ENCODE measurements at regions not wholly inside any gene's neighbourhood (a gene's known extent, or its start where the extent isn't known, plus 50 kb on each side); places are given as distances from the start of the nearest gene placed in this dataset.

GRCh38 chr13:80642641-80643040, 301.7 kb upstream of the SPRY2 start:
- TF ChIP-seq ZFP3 (tag by site-specific recombination; IDR thresholded peaks at IDR 0.05; ENCODE audit: low read depth), result no peak
- TF ChIP-seq, protein P1, sequence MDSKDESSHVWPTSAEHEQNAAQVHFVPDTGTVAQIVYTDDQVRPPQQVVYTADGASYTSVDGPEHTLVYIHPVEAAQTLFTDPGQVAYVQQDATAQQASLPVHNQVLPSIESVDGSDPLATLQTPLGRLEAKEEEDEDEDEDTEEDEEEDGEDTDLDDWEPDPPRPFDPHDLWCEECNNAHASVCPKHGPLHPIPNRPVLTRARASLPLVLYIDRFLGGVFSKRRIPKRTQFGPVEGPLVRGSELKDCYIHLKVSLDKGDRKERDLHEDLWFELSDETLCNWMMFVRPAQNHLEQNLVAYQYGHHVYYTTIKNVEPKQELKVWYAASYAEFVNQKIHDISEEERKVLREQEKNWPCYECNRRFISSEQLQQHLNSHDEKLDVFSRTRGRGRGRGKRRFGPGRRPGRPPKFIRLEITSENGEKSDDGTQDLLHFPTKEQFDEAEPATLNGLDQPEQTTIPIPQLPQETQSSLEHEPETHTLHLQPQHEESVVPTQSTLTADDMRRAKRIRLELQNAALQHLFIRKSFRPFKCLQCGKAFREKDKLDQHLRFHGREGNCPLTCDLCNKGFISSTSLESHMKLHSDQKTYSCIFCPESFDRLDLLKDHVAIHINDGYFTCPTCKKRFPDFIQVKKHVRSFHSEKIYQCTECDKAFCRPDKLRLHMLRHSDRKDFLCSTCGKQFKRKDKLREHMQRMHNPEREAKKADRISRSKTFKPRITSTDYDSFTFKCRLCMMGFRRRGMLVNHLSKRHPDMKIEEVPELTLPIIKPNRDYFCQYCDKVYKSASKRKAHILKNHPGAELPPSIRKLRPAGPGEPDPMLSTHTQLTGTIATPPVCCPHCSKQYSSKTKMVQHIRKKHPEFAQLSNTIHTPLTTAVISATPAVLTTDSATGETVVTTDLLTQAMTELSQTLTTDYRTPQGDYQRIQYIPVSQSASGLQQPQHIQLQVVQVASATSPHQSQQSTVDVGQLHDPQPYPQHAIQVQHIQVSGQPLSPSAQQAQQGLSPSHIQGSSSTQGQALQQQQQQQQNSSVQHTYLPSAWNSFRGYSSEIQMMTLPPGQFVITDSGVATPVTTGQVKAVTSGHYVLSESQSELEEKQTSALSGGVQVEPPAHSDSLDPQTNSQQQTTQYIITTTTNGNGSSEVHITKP (tag by site-specific recombination; IDR thresholded peaks at IDR 0.05), result no peak
- TF ChIP-seq ZNF184 (tag by site-specific recombination; IDR thresholded peaks at IDR 0.05), result no peak
- TF ChIP-seq, protein P2, sequence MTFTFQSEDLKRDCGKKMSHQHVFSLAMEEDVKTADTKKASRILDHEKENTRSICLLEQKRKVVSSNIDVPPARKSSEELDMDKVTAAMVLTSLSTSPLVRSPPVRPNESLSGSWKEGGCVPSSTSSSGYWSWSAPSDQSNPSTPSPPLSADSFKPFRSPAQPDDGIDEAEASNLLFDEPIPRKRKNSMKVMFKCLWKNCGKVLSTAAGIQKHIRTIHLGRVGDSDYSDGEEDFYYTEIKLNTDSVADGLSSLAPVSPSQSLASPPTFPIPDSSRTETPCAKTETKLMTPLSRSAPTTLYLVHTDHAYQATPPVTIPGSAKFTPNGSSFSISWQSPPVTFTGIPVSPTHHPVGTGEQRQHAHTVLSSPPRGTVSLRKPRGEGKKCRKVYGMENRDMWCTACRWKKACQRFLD (tag by site-specific recombination; IDR thresholded peaks at IDR 0.05), result no peak
- TF ChIP-seq ZNF416 (tag by site-specific recombination; IDR thresholded peaks at IDR 0.05), result no peak
- no peak for TF ChIP-seq ZNF623 (tag by site-specific recombination; IDR thresholded peaks at IDR 0.05)
- TF ChIP-seq ZNF16 (tag by site-specific recombination; IDR thresholded peaks at IDR 0.05; ENCODE audit: low read depth), result no peak
- TF ChIP-seq, protein P3, sequence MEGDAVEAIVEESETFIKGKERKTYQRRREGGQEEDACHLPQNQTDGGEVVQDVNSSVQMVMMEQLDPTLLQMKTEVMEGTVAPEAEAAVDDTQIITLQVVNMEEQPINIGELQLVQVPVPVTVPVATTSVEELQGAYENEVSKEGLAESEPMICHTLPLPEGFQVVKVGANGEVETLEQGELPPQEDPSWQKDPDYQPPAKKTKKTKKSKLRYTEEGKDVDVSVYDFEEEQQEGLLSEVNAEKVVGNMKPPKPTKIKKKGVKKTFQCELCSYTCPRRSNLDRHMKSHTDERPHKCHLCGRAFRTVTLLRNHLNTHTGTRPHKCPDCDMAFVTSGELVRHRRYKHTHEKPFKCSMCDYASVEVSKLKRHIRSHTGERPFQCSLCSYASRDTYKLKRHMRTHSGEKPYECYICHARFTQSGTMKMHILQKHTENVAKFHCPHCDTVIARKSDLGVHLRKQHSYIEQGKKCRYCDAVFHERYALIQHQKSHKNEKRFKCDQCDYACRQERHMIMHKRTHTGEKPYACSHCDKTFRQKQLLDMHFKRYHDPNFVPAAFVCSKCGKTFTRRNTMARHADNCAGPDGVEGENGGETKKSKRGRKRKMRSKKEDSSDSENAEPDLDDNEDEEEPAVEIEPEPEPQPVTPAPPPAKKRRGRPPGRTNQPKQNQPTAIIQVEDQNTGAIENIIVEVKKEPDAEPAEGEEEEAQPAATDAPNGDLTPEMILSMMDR (tag by site-specific recombination; IDR thresholded peaks at IDR 0.05), result no peak
- TF ChIP-seq ZSCAN5A (tag by site-specific recombination; IDR thresholded peaks at IDR 0.05), result no peak
- no peak for TF ChIP-seq TRIM28 (IDR thresholded peaks at IDR 0.05; ENCODE audit: borderline replicate concordance, low read length)
- TF ChIP-seq ZBTB10 (tag by site-specific recombination; IDR thresholded peaks at IDR 0.05), result no peak
- no peak for TF ChIP-seq ZNF23 (tag by site-specific recombination; IDR thresholded peaks at IDR 0.05; ENCODE audit: borderline replicate concordance)
- no peak for TF ChIP-seq OVOL3 (tag by site-specific recombination; IDR thresholded peaks at IDR 0.05)
